Smooth muscle cell (in vitro differentiated cells): ENCODE measurements at regions not wholly inside any gene's neighbourhood (a gene's known extent, or its start where the extent isn't known, plus 50 kb on each side); places are given as distances from the start of the nearest gene placed in this dataset.

ENCODE experiments used
- DNase-seq: peaks from one replicate; lab custom pipeline; 2025; ENCODE audit not compliant: unreplicated experiment; lab: John Stamatoyannopoulos, UW
- H2AFZ ChIP-seq: fragments of 200-600 bp; sonication (generic); 2 replicates; pipeline ENCODE4 v1.6.0; 2016; ENCODE audit warnings: antibody characterized with exemption, low read depth, mild to moderate bottlenecking
- H3F3A ChIP-seq: fragments of 200-600 bp; sonication (generic); 2 replicates; pipeline ENCODE4 v1.6.0; 2017; ENCODE audit warnings: antibody characterized with exemption, low read depth
- H3K27ac ChIP-seq: fragments of 200-600 bp; sonication (generic); 2 replicates; pipeline ENCODE4 v1.5.1; 2016; ENCODE audit warnings: low read depth, mild to moderate bottlenecking
- H3K27me3 ChIP-seq: fragments of 200-600 bp; sonication (generic); 2 replicates; pipeline ENCODE4 v1.6.1; 2016; ENCODE audit warnings: low read depth, mild to moderate bottlenecking
- H3K36me3 ChIP-seq: fragments of 200-600 bp; sonication (generic); 2 replicates; pipeline ENCODE4 v1.5.1; 2016; ENCODE audit warnings: low read depth
- H3K4me1 ChIP-seq: fragments of 200-600 bp; sonication (generic); 2 replicates; pipeline ENCODE4 v1.5.1; 2016; ENCODE audit warnings: low read depth
- H3K4me2 ChIP-seq: fragments of 200-600 bp; sonication (generic); 2 replicates; pipeline ENCODE4 v1.6.0; 2016; ENCODE audit warnings: mild to moderate bottlenecking
- H3K4me3 ChIP-seq: fragments of 200-600 bp; sonication (generic); 2 replicates; pipeline ENCODE4 v1.5.1; 2016; ENCODE audit warnings: mild to moderate bottlenecking
- H3K79me2 ChIP-seq: fragments of 200-600 bp; sonication (generic); 2 replicates; pipeline ENCODE4 v1.6.0; 2016; ENCODE audit warnings: low read depth, mild to moderate bottlenecking
- H3K9ac ChIP-seq: fragments of 200-600 bp; sonication (generic); 2 replicates; pipeline ENCODE4 v1.6.0; 2016; ENCODE audit warnings: low read depth
- H3K9me3 ChIP-seq: fragments of 200-600 bp; sonication (generic); replicated peaks from 2 replicates; pipeline ENCODE4 v1.5.1; 2016; ENCODE audit warnings: low read depth
- H4K20me1 ChIP-seq: fragments of 200-600 bp; sonication (generic); 2 replicates; pipeline ENCODE4 v1.6.0; 2016; ENCODE audit warnings: low read depth
- CTCF ChIP-seq: fragments of 200-600 bp; sonication (generic); IDR thresholded peaks from 2 replicates; pipeline ENCODE4 v1.5.1; 2017; ENCODE audit warnings: borderline replicate concordance, mild to moderate bottlenecking, antibody characterized with exemption; ENCODE audit not compliant: insufficient read depth, poor library complexity, severe bottlenecking
- WGBS: methylation state at CpG from one replicate; pipeline ENCODE4 v1.1.7; 2016; ENCODE audit warnings: low lambda C conversion rate; 5-methylcytosine and 5-hydroxymethylcytosine counted together

- H3K4me1 ChIP-seq: peaks cover 8% of the 10 kb centered on the region
- no peaks in the 10 kb centered on the region for H3K79me2 ChIP-seq
- WGBS: 79% methylated on average over 4 of the region's 4 CpGs
- H3K27ac ChIP-seq: no peak overlapping the region
- DNase-seq: no peak
- H3F3A ChIP-seq: no peaks in the 10 kb centered on the region
- no peak overlapping the region for H3K9ac ChIP-seq
- no peak overlapping the region for H2AFZ ChIP-seq
- no peak overlapping the region for H3K4me3 ChIP-seq
- H4K20me1 ChIP-seq: no peaks in the 10 kb centered on the region
- H3K4me2 ChIP-seq: no peak overlapping the region
- no peak for TF ChIP-seq CTCF
- no peaks in the 10 kb centered on the region for H3K27me3 ChIP-seq
- H3K9me3 ChIP-seq: no peaks in the 10 kb centered on the region
- H3K36me3 ChIP-seq: no peaks in the 10 kb centered on the region
Observed at GRCh38 chr5:52685971-52686370, 101.7 kb upstream of the ITGA1 start.

GRCh38 chr5:52690236-52690768, 97.4 kb upstream of the ITGA1 start:
- no peaks in the 10 kb centered on the region for H3K36me3 ChIP-seq
- H3K4me3 ChIP-seq: no peak overlapping the region
- peak overlapping the region; percentile 83 for H3K27ac ChIP-seq
- no peaks in the 10 kb centered on the region for H4K20me1 ChIP-seq
- no peaks in the 10 kb centered on the region for H3F3A ChIP-seq
- no peak for TF ChIP-seq CTCF
- no peak overlapping the region for H2AFZ ChIP-seq
- no peaks in the 10 kb centered on the region for H3K9me3 ChIP-seq
- no peaks in the 10 kb centered on the region for H3K27me3 ChIP-seq
- H3K79me2 ChIP-seq: no peaks in the 10 kb centered on the region
- H3K9ac ChIP-seq: peak overlapping the region; percentile 38
- WGBS: 27% methylated on average over 2 of the region's 2 CpGs
- H3K4me2 ChIP-seq: peak overlapping the region; percentile 57
- no peak for DNase-seq
- peaks cover 18% of the 10 kb centered on the region for H3K4me1 ChIP-seq

GRCh38 chr5:52692039-52692438, 95.7 kb upstream of the ITGA1 start:
- H3K4me2 ChIP-seq: peak overlapping the region; percentile 57
- H4K20me1 ChIP-seq: no peaks in the 10 kb centered on the region
- peak overlapping the region; percentile 83 for H3K27ac ChIP-seq
- no peaks in the 10 kb centered on the region for H3K27me3 ChIP-seq
- H3F3A ChIP-seq: no peaks in the 10 kb centered on the region
- no peak for DNase-seq
- TF ChIP-seq CTCF: no peak
- H3K36me3 ChIP-seq: no peaks in the 10 kb centered on the region
- no peaks in the 10 kb centered on the region for H3K9me3 ChIP-seq
- no peak overlapping the region for H3K4me3 ChIP-seq
- no peaks in the 10 kb centered on the region for H3K79me2 ChIP-seq
- peak overlapping the region; percentile 20 for H3K9ac ChIP-seq
- H3K4me1 ChIP-seq: peaks cover 18% of the 10 kb centered on the region
- no peak overlapping the region for H2AFZ ChIP-seq

GRCh38 chr5:52692606-52693005, 95.1 kb upstream of the ITGA1 start:
- H3K9me3 ChIP-seq: no peaks in the 10 kb centered on the region
- no peaks in the 10 kb centered on the region for H3K79me2 ChIP-seq
- H3K4me2 ChIP-seq: peak overlapping the region; percentile 30
- peak overlapping the region; percentile 9 for H2AFZ ChIP-seq
- TF ChIP-seq CTCF: no peak
- H3K4me3 ChIP-seq: no peak overlapping the region
- H3K27me3 ChIP-seq: no peaks in the 10 kb centered on the region
- no peak for DNase-seq
- peaks cover 18% of the 10 kb centered on the region for H3K4me1 ChIP-seq
- H3K9ac ChIP-seq: peak overlapping the region; percentile 20
- H3F3A ChIP-seq: no peaks in the 10 kb centered on the region
- no peaks in the 10 kb centered on the region for H4K20me1 ChIP-seq
- H3K27ac ChIP-seq: peak overlapping the region; percentile 83
- no peaks in the 10 kb centered on the region for H3K36me3 ChIP-seq
- 63% methylated on average over 1 of the region's 1 CpG for WGBS
